ENCODE measurements at regions not wholly inside any gene's neighbourhood (a gene's known extent, or its start where the extent isn't known, plus 50 kb on each side); places are given as distances from the start of the nearest gene placed in this dataset.

DNA sequence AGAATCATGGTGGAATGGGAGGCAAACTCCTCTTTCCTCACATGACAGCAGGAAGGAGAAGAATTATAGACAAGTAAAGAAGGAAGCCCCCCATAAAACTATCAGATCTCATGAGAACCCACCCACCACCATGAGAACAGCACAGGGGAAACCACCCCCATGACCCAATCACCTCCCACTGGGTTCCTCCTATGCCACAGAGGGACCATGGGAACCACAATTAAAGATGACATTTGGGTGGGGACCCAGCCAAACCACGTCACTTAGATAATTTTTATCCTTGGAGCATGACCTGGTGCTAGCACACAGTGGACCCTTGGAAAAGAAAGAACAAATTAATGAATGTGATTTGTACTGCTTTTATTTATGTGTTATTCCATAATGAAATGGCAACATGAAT, 188.6 kb upstream of the NCKAP5 start:
- ChIA-PET CTCF (no interaction called here), RAD21 (ENCODE audit: unreplicated experiment) (no interaction called here), POLR2A (no interaction called here), SMC1A (ENCODE audit: uncharacterized antibody, unreplicated experiment) (no interaction called here)
- no peaks in the 10 kb centered on the region for H3K9me3 ChIP-seq (replicated peaks; ENCODE audit: control insufficient read depth, insufficient read depth, low read length)
- H3K4me1 ChIP-seq (ENCODE audit: control insufficient read depth, insufficient read depth, low read length), result no peaks in the 10 kb centered on the region
- H3K4me3 ChIP-seq, result no peak overlapping the region
- FAIRE-seq, result no peak
- WGBS (ENCODE audit: insufficient coverage, insufficient replicate concordance, low lambda C conversion rate, missing lambda C conversion rate), result 5% methylated on average over 1 of the region's 1 CpG
- in situ Hi-C loops (cut with MboI) (no loop called here), intact Hi-C loops (cut with micrococcal nuclease; ENCODE audit: unreplicated experiment) (no loop called here)
- no peaks in the 10 kb centered on the region for H3K36me3 ChIP-seq (ENCODE audit: control insufficient read depth in 2 of 2, insufficient read depth in 2 of 2, low read length in 1 of 2)
- no TSS peak for BruUV-seq (replicated peaks)
- TF ChIP-seq IRF4 (IDR thresholded peaks at IDR 0.05; ENCODE audit: low read depth, low read length) (no peak), ZNF217 (IDR thresholded peaks at IDR 0.05) (no peak), TCF7 (IDR thresholded peaks at IDR 0.05; ENCODE audit: borderline replicate concordance) (no peak), GABPA (IDR thresholded peaks at IDR 0.05; ENCODE audit: low read depth) (no peak), NBN (IDR thresholded peaks at IDR 0.05) (no peak), FOXK2 (IDR thresholded peaks at IDR 0.05) (no peak), MXI1 (IDR thresholded peaks at IDR 0.05; ENCODE audit: low read depth, low read length) (no peak), EP300 (IDR thresholded peaks at IDR 0.05; ENCODE audit: borderline replicate concordance in 1 of 2, control insufficient read depth in 1 of 2, low read depth in 2 of 2, low read length in 2 of 2) (no peak), PAX8 (IDR thresholded peaks at IDR 0.05) (no peak), CHD2 (IDR thresholded peaks at IDR 0.05; ENCODE audit: borderline replicate concordance, low read depth, low read length) (no peak)
- TF ChIP-seq, protein P1, sequence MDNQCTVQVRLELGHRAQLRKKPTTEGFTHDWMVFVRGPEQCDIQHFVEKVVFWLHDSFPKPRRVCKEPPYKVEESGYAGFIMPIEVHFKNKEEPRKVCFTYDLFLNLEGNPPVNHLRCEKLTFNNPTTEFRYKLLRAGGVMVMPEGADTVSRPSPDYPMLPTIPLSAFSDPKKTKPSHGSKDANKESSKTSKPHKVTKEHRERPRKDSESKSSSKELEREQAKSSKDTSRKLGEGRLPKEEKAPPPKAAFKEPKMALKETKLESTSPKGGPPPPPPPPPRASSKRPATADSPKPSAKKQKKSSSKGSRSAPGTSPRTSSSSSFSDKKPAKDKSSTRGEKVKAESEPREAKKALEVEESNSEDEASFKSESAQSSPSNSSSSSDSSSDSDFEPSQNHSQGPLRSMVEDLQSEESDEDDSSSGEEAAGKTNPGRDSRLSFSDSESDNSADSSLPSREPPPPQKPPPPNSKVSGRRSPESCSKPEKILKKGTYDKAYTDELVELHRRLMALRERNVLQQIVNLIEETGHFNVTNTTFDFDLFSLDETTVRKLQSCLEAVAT (IDR thresholded peaks at IDR 0.05), result no peak
- no peak for ATAC-seq
- no peak overlapping the region for H3K9ac ChIP-seq (ENCODE audit: control insufficient read depth, insufficient read depth, low read length)
- no peak overlapping the region for H3K4me2 ChIP-seq (ENCODE audit: control insufficient read depth, insufficient read depth)
- H3K27ac ChIP-seq (ENCODE audit: control insufficient read depth, insufficient read depth), result no peak overlapping the region
- H3K27me3 ChIP-seq (replicated peaks in 1 of 2; ENCODE audit: control insufficient read depth in 2 of 2, insufficient read depth in 2 of 2, low read length in 1 of 2), result no peaks in the 10 kb centered on the region
- no peaks in the 10 kb centered on the region for H4K20me1 ChIP-seq (ENCODE audit: control insufficient read depth, insufficient read depth)
- no peak overlapping the region for H2AFZ ChIP-seq (ENCODE audit: control insufficient read depth, low read depth, low read length)
- no peak for DNase-seq (ENCODE audit: low read depth, low spot score)
- H3K79me2 ChIP-seq (ENCODE audit: control insufficient read depth, insufficient read depth, low read length), result no peaks in the 10 kb centered on the region

Data from GM12878 (cell line).